ENCODE measurements at regions not wholly inside any gene's neighbourhood (a gene's known extent, or its start where the extent isn't known, plus 50 kb on each side); places are given as distances from the start of the nearest gene placed in this dataset.

DNA sequence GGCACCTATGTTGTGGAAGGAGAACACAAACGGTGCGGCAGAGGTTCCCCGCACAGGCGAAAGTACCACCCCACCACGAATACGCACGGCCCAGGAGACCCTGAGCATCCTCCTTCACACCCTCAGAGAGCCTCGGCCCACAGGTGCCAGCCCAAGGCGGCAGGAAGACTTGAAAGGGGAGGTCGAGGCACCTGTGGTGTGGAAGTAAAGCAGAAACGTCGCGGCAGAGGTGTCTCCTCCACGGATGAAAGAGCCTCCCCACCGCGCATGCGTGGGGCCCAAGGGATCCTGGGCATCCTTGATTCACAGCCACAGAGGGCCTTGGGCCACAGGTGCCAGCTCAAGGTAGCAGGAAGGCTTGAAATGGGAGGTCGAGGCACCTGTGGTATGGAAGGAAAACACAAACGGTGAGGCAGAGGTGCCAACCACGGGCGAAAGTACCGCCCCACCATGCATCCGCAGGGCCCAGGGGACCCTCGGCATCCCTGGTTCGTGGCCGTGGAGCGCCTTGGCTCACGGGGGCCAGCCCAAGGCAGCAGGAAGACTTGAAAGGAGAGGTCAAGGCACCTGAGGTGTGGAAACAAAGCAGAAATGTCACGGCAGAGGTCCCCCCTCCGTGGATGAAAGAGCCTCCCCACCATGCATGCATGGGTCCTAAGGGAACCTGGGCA lies 380.1 kb downstream of the ALG10 start:
- TF ChIP-seq RBAK (tag by site-specific recombination; IDR thresholded peaks at IDR 0.05) (no peak), MEIS1 (CRISPR knock-in tag; IDR thresholded peaks at IDR 0.05; ENCODE audit: borderline replicate concordance) (no peak), ZNF155 (tag by site-specific recombination; IDR thresholded peaks at IDR 0.05) (no peak), ZNF549 (tag by site-specific recombination; IDR thresholded peaks at IDR 0.05) (no peak), ZNF146 (tag by site-specific recombination; IDR thresholded peaks at IDR 0.05) (no peak), ZSCAN4 (tag by site-specific recombination; IDR thresholded peaks at IDR 0.05) (no peak), ZNF501 (tag by site-specific recombination; IDR thresholded peaks at IDR 0.05) (no peak), ZNF157 (tag by site-specific recombination; IDR thresholded peaks at IDR 0.05) (no peak), SCRT1 (tag by site-specific recombination; IDR thresholded peaks at IDR 0.05; ENCODE audit: borderline replicate concordance) (no peak), SP2 (tag by site-specific recombination; IDR thresholded peaks at IDR 0.05) (no peak), ZNF747 (tag by site-specific recombination; IDR thresholded peaks at IDR 0.05) (no peak), ZBTB8A (tag by site-specific recombination; IDR thresholded peaks at IDR 0.05) (no peak)
- TF ChIP-seq, protein P1, sequence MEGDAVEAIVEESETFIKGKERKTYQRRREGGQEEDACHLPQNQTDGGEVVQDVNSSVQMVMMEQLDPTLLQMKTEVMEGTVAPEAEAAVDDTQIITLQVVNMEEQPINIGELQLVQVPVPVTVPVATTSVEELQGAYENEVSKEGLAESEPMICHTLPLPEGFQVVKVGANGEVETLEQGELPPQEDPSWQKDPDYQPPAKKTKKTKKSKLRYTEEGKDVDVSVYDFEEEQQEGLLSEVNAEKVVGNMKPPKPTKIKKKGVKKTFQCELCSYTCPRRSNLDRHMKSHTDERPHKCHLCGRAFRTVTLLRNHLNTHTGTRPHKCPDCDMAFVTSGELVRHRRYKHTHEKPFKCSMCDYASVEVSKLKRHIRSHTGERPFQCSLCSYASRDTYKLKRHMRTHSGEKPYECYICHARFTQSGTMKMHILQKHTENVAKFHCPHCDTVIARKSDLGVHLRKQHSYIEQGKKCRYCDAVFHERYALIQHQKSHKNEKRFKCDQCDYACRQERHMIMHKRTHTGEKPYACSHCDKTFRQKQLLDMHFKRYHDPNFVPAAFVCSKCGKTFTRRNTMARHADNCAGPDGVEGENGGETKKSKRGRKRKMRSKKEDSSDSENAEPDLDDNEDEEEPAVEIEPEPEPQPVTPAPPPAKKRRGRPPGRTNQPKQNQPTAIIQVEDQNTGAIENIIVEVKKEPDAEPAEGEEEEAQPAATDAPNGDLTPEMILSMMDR (tag by site-specific recombination; IDR thresholded peaks at IDR 0.05): no peak
